T-helper 1 cell treated with Interleukin-12 subunit alpha and Interleukin-12 subunit beta and Interleukin-4 antibody, amounts not matched to agents 30 μg/mL and 1 μg/mL, for 36 hours (primary cell): ENCODE measurements at regions not wholly inside any gene's neighbourhood (a gene's known extent, or its start where the extent isn't known, plus 50 kb on each side); places are given as distances from the start of the nearest gene placed in this dataset.

Experiments
- H3K27ac Mint-ChIP-seq: one replicate; pipeline ENCODE4 v1.8.0; 2021; ENCODE audit warnings: mild to moderate bottlenecking, mixed read lengths
- H3K27me3 Mint-ChIP-seq: one replicate; pipeline ENCODE4 v1.8.0; 2021; ENCODE audit warnings: low read depth, mixed read lengths
- H3K36me3 Mint-ChIP-seq: one replicate; pipeline ENCODE4 v1.8.0; 2021; ENCODE audit warnings: low read depth, mixed read lengths
- H3K4me1 Mint-ChIP-seq: one replicate; pipeline ENCODE4 v1.8.0; 2021; ENCODE audit warnings: low read depth, mixed read lengths
- H3K4me3 Mint-ChIP-seq: one replicate; pipeline ENCODE4 v1.8.0; 2021; ENCODE audit warnings: mild to moderate bottlenecking, moderate library complexity, mixed read lengths
- H3K9me3 Mint-ChIP-seq: one replicate; pipeline ENCODE4 v1.8.0; 2021; ENCODE audit warnings: mixed read lengths

DNA sequence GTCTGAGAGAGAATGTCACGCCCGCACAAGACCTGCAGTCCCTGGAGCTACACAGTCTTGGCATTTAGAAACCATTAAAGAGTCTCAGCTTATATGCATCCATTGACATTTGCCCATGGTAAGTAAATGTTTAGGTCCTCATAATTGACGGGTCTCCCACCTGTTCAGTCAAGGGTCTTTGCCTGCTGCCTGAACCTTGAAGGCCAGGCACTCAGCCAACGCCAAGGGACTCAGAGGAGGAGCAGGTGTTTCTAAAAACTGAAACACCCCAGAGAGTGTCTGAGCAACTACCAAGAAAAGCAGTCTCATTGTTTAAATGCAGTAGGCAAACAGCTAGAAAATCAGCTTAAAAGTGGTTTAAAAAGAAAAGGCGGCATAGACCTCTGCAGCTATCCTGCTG lies 264.7 kb upstream of the AKR1E2 start:
- Mint-ChIP-seq H3K27me3 (peaks cover 26% of the 10 kb centered on the region), H3K36me3 (no peaks in the 10 kb centered on the region), H3K4me3 (no peak overlapping the region), H3K4me1 (no peaks in the 10 kb centered on the region), H3K9me3 (no peaks in the 10 kb centered on the region), H3K27ac (no peak overlapping the region)

DNA sequence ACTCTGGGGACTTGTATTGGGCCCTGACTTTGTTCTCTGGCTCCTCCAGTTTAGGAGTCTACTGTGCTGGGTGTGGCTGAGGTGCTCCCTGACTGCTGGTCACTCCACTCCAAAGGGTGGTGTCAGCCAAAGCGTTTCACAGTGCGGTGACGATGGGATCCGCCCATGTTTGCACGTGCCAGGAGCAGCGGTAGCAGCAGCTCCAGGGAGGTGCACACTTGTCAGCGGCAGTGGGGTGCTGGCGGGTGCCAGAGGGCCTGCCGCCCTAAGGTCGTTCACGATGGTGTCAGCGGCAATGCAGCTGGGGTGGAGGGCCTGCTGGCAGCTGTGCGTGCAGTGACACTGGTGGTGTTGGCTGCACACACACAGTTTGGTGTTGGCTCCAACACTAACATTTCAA lies 268.5 kb upstream of the AKR1E2 start:
- Mint-ChIP-seq H3K9me3 (no peaks in the 10 kb centered on the region), H3K36me3 (no peaks in the 10 kb centered on the region), H3K4me1 (no peaks in the 10 kb centered on the region), H3K27me3 (peaks cover 33% of the 10 kb centered on the region), H3K27ac (no peak overlapping the region), H3K4me3 (no peak overlapping the region)

DNA sequence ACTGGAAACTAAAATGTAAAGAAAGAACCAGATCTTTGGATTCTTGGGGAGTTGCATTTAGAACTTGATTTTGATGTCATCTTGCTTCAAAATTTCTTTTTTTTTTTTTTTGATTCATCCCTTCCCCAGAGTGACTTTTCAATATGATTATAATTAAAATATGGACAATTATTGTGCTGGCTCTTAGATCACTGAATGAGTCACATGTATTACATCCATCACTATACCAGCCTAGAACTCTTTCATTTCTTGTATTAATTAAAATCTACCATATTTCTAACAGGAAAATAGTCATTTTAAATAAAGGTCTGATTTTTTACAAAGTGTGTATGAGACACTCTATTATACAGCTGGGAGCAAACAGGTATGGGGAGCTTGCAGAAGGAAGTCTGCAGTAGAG lies 269.5 kb upstream of the AKR1E2 start:
- H3K27me3 Mint-ChIP-seq = peaks cover 29% of the 10 kb centered on the region
- no peak overlapping the region for H3K27ac Mint-ChIP-seq
- H3K4me3 Mint-ChIP-seq = no peak overlapping the region
- no peaks in the 10 kb centered on the region for H3K9me3 Mint-ChIP-seq
- no peaks in the 10 kb centered on the region for H3K36me3 Mint-ChIP-seq
- no peaks in the 10 kb centered on the region for H3K4me1 Mint-ChIP-seq

DNA sequence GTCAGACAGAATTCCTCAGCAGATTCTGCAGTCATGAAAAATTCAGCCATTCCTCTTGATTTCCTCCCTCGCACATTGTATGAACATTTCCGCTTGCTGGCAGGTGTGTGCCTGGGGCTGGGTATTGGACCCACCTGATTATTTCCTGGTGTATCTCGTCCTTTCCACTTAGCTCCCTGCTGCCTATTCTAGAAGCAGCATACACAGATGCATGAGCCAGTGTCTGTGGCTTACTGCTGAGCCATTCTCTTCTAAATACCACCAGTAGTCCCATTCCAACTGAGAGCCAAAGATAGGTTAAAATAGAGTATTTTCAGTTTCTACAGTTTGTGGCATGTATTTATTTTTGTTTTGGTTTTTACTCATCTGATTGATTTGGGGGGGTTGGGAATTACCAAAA lies 270.1 kb upstream of the AKR1E2 start:
- no peaks in the 10 kb centered on the region for H3K4me1 Mint-ChIP-seq

DNA sequence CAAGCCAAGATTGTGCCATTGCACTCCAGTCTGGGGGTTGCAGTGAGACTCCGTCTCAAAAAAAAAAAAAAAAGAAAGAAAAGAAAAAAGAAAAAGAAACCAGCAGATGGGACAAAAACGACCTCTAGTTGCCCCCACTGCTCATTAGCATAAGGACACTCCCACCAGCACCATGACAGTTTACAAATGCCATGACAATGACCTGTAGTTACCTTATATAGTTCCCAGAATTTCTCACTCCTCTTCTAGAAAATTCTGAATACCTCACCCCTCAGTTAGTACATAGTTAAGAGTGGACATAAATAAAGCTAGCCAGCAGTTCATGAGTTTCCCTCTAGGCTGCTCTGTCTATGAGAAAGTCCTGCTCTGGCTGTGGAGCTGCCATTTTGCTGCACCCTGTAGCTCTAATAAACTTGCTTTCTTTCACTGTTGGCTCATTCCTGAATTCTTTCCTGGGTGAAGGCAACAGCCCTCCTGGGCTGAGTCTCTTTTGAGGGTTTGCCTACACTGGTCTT lies 276.8 kb upstream of the AKR1E2 start:
- Mint-ChIP-seq H3K4me3 (no peak overlapping the region), H3K27me3 (peaks cover 23% of the 10 kb centered on the region), H3K4me1 (peaks cover 2% of the 10 kb centered on the region), H3K27ac (no peak overlapping the region), H3K36me3 (no peaks in the 10 kb centered on the region), H3K9me3 (no peaks in the 10 kb centered on the region)

More for the DNA sequence above, 270.1 kb upstream of the AKR1E2 start:
- H3K36me3 Mint-ChIP-seq = no peaks in the 10 kb centered on the region
- H3K9me3 Mint-ChIP-seq = no peaks in the 10 kb centered on the region
- no peak overlapping the region for H3K27ac Mint-ChIP-seq
- no peak overlapping the region for H3K4me3 Mint-ChIP-seq
- H3K27me3 Mint-ChIP-seq = peaks cover 27% of the 10 kb centered on the region

DNA sequence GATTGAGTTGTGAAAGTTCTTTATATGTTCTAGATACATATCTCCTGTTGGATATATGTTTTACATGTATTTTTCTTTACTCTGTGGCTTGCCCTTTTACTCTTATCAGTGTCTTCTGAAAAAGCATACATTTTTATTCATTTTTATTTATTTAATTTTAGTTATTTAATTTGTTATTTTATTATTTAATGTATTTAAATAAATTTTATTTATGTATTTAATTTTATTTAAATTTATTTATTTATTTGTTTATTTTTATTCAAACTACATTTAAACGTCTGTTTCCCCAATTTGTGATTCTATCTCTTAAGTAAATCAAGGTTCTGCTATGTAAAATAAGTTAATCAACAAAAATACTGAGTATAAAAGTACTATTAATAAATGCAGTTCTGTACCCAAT lies 279.1 kb upstream of the AKR1E2 start:
- peaks cover 24% of the 10 kb centered on the region for H3K27me3 Mint-ChIP-seq
- no peak overlapping the region for H3K4me3 Mint-ChIP-seq
- no peaks in the 10 kb centered on the region for H3K9me3 Mint-ChIP-seq
- H3K27ac Mint-ChIP-seq = no peak overlapping the region
- peaks cover 2% of the 10 kb centered on the region for H3K4me1 Mint-ChIP-seq
- H3K36me3 Mint-ChIP-seq = no peaks in the 10 kb centered on the region

DNA sequence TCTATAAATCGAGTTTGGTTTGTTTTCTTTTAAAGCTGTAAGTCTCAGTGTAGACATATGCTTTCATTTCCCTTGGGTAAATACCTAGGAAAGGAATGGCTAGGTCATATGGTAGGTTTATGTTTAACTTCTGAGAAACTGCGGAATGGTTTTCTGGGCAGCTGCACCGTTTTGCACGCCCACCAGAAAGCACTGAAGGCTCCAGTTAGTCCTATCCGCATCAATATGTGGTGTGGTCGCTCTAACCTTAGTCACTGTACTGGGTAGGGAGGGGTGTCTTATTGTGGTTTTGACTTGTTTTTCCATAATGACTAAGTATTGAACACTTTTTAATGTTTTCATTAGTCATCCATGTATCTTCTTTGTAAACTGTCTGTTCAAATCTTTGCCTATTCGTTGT lies 279.5 kb upstream of the AKR1E2 start:
- Mint-ChIP-seq H3K27me3 (peaks cover 24% of the 10 kb centered on the region), H3K36me3 (no peaks in the 10 kb centered on the region), H3K27ac (no peak overlapping the region), H3K4me3 (no peak overlapping the region), H3K9me3 (no peaks in the 10 kb centered on the region), H3K4me1 (peaks cover 2% of the 10 kb centered on the region)

DNA sequence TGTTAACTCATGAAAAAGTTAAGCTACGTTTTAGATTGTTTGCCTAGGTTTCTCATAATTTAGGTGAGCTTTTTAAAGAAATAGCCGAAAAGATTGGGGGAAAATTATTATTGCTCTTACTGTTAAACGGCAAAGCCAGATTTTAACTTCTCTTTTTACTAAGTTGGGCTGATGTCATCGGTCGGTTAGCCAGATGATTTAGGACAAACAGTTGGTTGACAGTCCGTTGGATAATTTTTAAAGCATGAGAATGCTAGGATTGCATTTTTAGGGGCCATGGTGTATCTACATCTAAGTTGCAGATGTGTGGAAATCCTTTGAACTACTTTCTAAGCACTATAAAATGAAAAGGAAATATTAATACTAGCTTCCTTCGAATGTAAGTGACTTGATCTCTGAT lies 280.9 kb upstream of the AKR1E2 start:
- peaks cover 24% of the 10 kb centered on the region for H3K27me3 Mint-ChIP-seq

DNA sequence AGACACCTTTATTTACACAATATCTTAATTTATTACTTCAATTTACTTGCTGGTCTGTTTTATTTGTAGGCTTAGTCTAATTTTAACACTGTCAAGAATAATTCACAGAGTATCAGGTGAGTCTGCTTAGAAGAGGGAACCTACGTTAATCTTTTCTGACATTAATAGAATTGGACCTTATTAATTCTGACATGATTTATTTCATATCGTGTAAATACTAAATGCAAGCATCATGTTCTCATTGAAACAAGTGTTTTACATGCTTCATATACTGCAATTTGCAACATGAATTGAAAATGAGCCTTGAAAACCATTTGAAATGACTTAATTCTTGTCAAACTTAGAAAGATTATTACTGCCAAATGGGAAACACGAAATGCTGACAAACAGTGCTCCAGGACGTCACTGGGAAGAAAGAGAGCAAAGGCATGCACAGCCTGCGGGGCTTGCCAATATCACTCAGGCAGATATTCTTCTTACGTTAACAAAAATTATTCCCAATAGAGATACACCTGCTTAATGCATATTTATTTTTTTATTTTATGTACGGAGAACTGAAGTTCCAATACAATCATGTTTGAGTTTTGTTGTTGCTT lies 282.0 kb upstream of the AKR1E2 start:
- Mint-ChIP-seq H3K27me3 (peaks cover 24% of the 10 kb centered on the region), H3K27ac (no peak overlapping the region), H3K4me3 (no peak overlapping the region), H3K36me3 (no peaks in the 10 kb centered on the region), H3K9me3 (no peaks in the 10 kb centered on the region), H3K4me1 (peaks cover 2% of the 10 kb centered on the region)

More for the DNA sequence above, 280.9 kb upstream of the AKR1E2 start:
- Mint-ChIP-seq H3K27ac (no peak overlapping the region), H3K36me3 (no peaks in the 10 kb centered on the region), H3K4me1 (peaks cover 2% of the 10 kb centered on the region), H3K4me3 (no peak overlapping the region), H3K9me3 (no peaks in the 10 kb centered on the region)

DNA sequence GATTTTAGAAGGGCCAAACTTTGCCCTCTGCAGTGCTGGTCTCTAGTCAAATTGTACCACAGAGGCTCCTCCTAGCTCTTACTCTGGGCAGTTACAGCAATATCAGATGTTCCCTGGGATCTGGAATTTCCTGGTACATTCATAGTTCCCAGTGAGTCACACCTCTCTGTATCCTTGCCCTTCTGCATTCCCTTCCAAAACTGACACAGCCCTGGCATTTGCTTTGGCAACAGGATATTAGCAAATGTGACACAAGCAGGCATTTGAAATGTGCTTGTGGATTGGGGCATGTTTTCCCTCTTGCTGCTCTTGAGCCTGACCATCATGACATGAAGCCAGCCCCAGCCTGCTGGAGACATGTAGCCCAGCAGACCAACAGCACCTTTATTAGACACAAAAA lies 284.7 kb upstream of the AKR1E2 start:
- H3K9me3 Mint-ChIP-seq = peaks cover 14% of the 10 kb centered on the region
- no peaks in the 10 kb centered on the region for H3K36me3 Mint-ChIP-seq
- H3K27ac Mint-ChIP-seq = no peak overlapping the region
- peaks cover 23% of the 10 kb centered on the region for H3K27me3 Mint-ChIP-seq
- H3K4me1 Mint-ChIP-seq = peaks cover 2% of the 10 kb centered on the region
- no peak overlapping the region for H3K4me3 Mint-ChIP-seq

DNA sequence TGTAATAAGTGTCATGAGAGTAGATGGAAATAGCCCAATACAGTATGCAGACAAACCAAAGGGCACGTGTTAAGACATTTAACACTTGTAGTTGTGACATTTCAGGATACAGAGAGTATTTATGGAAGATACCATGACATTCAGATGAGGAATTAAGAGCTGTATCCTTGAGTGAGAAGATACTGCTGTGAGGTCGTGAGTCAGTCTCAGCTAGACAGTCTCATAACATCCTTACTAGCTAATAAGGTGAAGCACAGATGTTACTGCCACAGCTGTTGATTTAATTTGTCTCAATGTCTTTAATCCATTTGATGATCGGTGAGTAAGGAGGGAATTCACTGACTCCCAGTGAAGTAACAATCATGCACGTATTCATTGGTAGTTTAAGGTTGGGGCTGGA lies 288.0 kb upstream of the AKR1E2 start:
- peaks cover 18% of the 10 kb centered on the region for H3K9me3 Mint-ChIP-seq
- H3K27ac Mint-ChIP-seq = no peak overlapping the region
- no peaks in the 10 kb centered on the region for H3K27me3 Mint-ChIP-seq
- no peaks in the 10 kb centered on the region for H3K4me1 Mint-ChIP-seq
- no peaks in the 10 kb centered on the region for H3K36me3 Mint-ChIP-seq
- H3K4me3 Mint-ChIP-seq = no peak overlapping the region

DNA sequence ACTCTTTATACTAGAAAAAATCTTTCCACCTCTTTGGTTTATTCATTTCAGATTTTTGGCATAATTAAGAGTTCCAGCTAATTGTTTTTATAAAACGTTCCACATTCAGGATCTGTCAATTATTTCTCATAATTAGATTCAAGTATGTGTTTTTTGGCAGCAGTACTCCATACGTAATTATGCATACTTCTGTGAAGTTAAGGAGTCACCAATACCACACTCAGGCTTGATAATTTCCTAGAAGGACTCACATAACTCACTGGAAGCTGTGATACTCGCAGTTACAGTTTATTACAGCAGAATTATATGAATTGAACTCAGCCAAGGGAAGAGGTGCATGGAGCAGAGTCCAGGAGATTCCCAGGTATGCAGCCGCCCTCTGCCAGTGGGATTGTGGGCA lies 290.5 kb upstream of the AKR1E2 start:
- no peaks in the 10 kb centered on the region for H3K36me3 Mint-ChIP-seq
- H3K27ac Mint-ChIP-seq = no peak overlapping the region
- peaks cover 18% of the 10 kb centered on the region for H3K9me3 Mint-ChIP-seq
- H3K4me1 Mint-ChIP-seq = no peaks in the 10 kb centered on the region
- peaks cover 6% of the 10 kb centered on the region for H3K27me3 Mint-ChIP-seq
- H3K4me3 Mint-ChIP-seq = no peak overlapping the region

DNA sequence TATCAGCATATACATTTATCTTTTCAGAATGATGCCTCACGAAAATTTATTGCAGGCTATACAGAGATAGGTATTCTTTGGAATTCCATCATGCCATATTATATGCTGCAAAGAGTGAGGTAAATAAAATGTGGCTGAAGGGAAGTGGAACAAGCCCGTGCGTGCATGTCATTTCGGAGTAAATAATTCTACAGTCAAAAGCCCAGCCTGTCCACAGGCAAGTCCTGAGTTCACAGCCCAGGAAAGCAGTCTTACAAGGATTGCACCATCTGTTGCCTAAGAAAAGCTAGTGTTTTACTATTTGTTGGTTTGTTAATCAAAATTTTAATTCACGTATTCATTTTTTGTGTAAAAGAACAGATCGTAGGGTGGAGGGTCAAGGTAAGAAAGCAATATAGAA lies 292.4 kb upstream of the AKR1E2 start:
- Mint-ChIP-seq H3K4me1 (no peaks in the 10 kb centered on the region), H3K9me3 (peaks cover 18% of the 10 kb centered on the region), H3K27ac (no peak overlapping the region), H3K36me3 (no peaks in the 10 kb centered on the region), H3K27me3 (peaks cover 10% of the 10 kb centered on the region), H3K4me3 (no peak overlapping the region)

DNA sequence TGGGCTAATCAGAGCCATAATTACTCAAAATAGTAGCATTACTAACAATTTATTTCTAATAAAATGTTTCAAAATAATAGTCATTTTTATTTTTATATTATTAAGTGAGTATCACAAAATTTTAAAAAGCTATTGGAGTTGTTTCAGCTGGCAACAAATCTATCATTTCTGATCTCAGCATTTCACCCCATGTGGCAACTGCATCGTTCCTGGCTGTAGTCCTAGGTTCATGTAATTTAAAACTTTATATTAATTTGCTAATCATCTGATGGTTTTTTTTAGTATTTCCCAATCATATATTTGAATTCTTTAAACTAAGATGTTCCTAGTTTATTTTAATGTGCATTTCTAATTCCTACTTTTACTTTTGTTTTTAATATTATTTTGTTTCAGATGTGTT lies 293.0 kb upstream of the AKR1E2 start:
- Mint-ChIP-seq H3K27me3 (peaks cover 14% of the 10 kb centered on the region), H3K4me1 (no peaks in the 10 kb centered on the region), H3K27ac (no peak overlapping the region), H3K36me3 (no peaks in the 10 kb centered on the region), H3K4me3 (no peak overlapping the region), H3K9me3 (peaks cover 18% of the 10 kb centered on the region)

DNA sequence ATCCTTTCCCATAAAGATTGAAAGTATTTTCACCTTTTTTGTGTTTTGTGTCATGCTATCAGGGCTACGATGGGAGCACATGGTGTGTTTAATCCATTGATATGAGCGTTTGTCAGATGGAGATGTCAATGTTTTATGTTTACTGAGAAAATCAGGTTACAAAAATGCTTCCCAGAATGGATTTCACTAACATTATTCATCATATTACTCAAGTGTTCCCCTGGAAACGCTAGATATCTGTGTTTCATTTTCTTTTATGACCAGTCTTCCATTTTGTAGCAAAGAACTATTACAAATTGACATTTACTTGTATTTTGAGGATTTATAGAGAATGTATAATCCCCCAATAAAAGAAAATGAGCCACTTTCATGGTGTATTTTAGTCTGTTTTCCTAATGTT lies 293.5 kb upstream of the AKR1E2 start:
- Mint-ChIP-seq H3K4me3 (no peak overlapping the region), H3K27me3 (peaks cover 14% of the 10 kb centered on the region), H3K36me3 (no peaks in the 10 kb centered on the region), H3K27ac (no peak overlapping the region), H3K9me3 (peaks cover 15% of the 10 kb centered on the region), H3K4me1 (no peaks in the 10 kb centered on the region)

DNA sequence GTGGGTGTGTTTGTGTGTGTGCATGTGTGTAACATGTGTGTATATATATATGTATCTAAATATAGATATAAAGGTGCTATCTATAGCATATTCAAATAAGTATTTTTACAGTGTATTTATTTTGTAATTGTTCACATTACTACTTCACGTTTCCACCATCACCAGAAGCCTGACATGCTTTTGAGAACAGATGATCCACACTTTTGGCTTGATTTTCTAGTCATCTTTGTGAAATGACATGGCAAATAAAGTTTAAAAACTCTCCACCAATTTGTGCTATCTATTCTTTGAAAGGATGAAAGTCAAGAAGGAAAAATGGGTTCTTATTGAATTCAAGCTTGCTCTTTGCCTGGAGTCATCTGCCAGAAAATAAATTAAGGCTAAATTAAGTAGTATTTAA lies 294.0 kb upstream of the AKR1E2 start:
- no peaks in the 10 kb centered on the region for H3K36me3 Mint-ChIP-seq
- no peak overlapping the region for H3K4me3 Mint-ChIP-seq
- H3K27ac Mint-ChIP-seq = no peak overlapping the region
- H3K4me1 Mint-ChIP-seq = no peaks in the 10 kb centered on the region
- H3K27me3 Mint-ChIP-seq = peaks cover 14% of the 10 kb centered on the region
- H3K9me3 Mint-ChIP-seq = peaks cover 11% of the 10 kb centered on the region
